ENCODE measurements at regions not wholly inside any gene's neighbourhood (a gene's known extent, or its start where the extent isn't known, plus 50 kb on each side); places are given as distances from the start of the nearest gene placed in this dataset.

DNA sequence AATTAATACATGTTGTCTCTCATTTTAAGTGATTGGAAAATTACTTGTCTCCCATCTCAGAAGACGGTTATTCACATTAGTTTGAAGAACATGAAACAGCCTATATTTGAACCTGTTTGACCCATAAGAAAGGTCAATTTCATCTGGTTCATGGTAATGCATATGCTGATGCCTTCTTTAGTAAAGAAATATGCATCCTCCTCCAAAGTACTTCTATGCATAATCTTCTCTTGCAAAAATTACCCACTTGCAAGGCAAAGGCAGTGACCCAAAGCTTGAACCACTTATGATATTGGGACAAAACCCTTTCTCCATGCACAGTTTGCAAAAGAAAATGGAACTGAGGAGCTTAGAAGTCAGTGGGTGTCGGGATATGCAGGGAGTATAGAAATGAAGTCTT is 65.4 kb upstream of the IRX1 start:
- no peak for TF ChIP-seq ZFX (IDR thresholded peaks at IDR 0.05; ENCODE audit: borderline replicate concordance)
- TF ChIP-seq, protein P1, sequence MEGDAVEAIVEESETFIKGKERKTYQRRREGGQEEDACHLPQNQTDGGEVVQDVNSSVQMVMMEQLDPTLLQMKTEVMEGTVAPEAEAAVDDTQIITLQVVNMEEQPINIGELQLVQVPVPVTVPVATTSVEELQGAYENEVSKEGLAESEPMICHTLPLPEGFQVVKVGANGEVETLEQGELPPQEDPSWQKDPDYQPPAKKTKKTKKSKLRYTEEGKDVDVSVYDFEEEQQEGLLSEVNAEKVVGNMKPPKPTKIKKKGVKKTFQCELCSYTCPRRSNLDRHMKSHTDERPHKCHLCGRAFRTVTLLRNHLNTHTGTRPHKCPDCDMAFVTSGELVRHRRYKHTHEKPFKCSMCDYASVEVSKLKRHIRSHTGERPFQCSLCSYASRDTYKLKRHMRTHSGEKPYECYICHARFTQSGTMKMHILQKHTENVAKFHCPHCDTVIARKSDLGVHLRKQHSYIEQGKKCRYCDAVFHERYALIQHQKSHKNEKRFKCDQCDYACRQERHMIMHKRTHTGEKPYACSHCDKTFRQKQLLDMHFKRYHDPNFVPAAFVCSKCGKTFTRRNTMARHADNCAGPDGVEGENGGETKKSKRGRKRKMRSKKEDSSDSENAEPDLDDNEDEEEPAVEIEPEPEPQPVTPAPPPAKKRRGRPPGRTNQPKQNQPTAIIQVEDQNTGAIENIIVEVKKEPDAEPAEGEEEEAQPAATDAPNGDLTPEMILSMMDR (IDR thresholded peaks at IDR 0.05): no peak
- no peak overlapping the region for H3K27ac ChIP-seq

DNA sequence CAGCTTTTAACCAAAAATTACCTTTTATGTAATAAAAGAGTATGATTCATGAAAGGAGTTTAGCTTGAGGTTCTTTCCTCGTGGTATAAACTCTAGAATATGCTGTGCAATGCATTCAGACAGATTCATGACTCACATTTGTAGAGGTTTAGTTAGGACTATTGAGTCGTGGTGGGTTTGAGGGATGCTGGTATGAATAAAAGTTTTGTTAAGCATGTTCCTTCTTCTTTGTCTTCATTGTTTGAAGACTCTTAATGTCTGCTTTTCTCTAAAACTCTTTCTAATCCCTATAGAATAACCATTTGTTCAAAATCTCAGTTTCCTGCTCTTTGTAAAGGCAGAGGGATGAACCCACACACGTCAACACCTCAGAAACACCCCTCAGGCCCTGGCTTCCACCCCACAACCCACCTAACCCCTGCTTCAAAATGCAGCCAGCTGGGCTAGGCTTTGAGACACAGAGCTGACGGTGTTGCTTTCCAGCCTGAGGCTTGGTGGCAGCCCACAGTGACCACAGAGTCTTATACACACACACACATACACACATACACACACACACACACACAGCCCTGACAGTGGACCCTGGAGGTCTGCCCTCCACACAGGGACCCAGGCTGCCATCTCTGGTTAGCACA is 69.0 kb upstream of the IRX1 start:
- TF ChIP-seq, protein P1 (IDR thresholded peaks at IDR 0.05): no peak
- TF ChIP-seq ZFX (IDR thresholded peaks at IDR 0.05; ENCODE audit: borderline replicate concordance): no peak
- no peak overlapping the region for H3K27ac ChIP-seq

GRCh38 chr5:3522491-3522890 is 73.1 kb upstream of the IRX1 start:
- no peak overlapping the region for H3K27ac ChIP-seq
- TF ChIP-seq, protein P1 (IDR thresholded peaks at IDR 0.05): no peak
- no peak for TF ChIP-seq ZFX (IDR thresholded peaks at IDR 0.05; ENCODE audit: borderline replicate concordance)

- TF ChIP-seq ZFX (IDR thresholded peaks at IDR 0.05; ENCODE audit: borderline replicate concordance): no peak
- TF ChIP-seq, protein P1 (IDR thresholded peaks at IDR 0.05): no peak
- H3K27ac ChIP-seq: no peak overlapping the region
Observed at GRCh38 chr5:3518576-3518975, 77.1 kb upstream of the IRX1 start.

DNA sequence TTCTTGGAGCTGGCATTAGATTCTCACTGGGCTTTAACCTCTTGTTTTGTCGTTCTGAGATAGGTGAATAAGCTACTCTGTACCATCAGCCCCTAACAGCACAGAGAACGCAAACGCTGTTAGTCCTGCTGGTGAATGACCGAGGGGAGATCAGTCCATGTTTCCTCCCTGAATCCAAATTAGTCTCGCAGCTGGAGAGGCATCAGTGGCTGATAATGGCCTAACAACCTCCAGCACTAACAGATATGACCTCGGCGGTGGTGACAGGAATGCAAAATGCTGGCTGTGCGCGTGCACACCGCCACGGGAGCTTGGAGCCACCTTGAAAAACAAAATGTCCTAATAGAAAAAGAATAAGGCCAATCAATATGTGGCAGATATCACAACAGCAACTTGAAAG is 77.6 kb upstream of the IRX1 start:
- TF ChIP-seq, protein P1 (IDR thresholded peaks at IDR 0.05): no peak
- no peak for TF ChIP-seq ZFX (IDR thresholded peaks at IDR 0.05; ENCODE audit: borderline replicate concordance)
- H3K27ac ChIP-seq: no peak overlapping the region

GRCh38 chr5:3517348-3517747 is 78.3 kb upstream of the IRX1 start:
- no peak for TF ChIP-seq ZFX (IDR thresholded peaks at IDR 0.05; ENCODE audit: borderline replicate concordance)
- TF ChIP-seq, protein P1 (IDR thresholded peaks at IDR 0.05): no peak
- no peak overlapping the region for H3K27ac ChIP-seq

DNA sequence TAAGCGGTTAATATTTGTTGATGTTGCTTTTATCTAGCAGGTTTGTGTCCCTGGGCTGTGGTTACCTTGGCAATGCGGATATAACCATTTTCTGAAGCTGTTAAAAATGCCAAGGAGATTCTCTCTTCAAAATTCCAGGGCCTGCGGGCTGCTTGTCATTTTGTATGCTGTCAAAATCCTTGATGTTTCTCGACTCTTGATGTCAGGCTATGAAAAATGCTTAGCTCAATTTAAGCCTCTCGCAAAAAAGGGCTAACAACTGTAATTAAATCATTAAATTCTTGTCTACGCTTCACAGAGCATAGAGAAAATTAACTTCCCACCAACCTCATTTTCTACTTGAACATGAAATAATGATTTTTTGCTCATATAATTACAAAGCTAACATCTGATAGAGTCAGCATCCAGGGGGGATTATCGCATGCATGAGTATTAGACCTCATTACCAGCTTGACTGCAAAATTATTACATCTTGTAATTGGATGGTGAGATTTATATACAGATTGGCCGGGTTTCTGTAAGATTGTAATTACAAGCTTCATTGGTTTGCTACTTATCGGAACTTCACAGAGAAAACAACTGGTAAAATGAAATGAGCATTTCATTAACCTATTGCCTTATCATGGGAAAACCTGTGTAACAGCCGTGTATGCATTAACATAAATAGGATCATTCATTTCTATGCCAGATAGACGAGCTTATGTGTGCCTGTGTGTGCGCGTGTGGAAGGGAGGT is 83.1 kb upstream of the IRX1 start:
- no peak for TF ChIP-seq ZFX (IDR thresholded peaks at IDR 0.05; ENCODE audit: borderline replicate concordance)
- TF ChIP-seq, protein P1 (IDR thresholded peaks at IDR 0.05): no peak
- no peak overlapping the region for H3K27ac ChIP-seq
